Activated CD4-positive, alpha-beta T cell treated with anti-CD3 and anti-CD28 coated beads, Interleukin-10, Interleukin-2, amounts not matched to agents 100 ng/mL and 50 ng/mL, durations not matched to agents 16 hours and 8 hours (primary cell): ENCODE measurements at regions not wholly inside any gene's neighbourhood (a gene's known extent, or its start where the extent isn't known, plus 50 kb on each side); places are given as distances from the start of the nearest gene placed in this dataset.

Experiments
- DNase-seq: peaks from one replicate; pipeline ENCODE4 v3.0.0-alpha.2; 2020

GRCh38 chr15:35320158-35320780 lies 225.7 kb downstream of the DPH6 start:
- no peak for DNase-seq

GRCh38 chr15:35319354-35319753 lies 226.6 kb downstream of the DPH6 start:
- no peak for DNase-seq

GRCh38 chr15:35317217-35317616 lies 228.7 kb downstream of the DPH6 start:
- no peak for DNase-seq

- no peak for DNase-seq
Measured at GRCh38 chr15:35312344-35312743, 227.2 kb upstream of the NANOGP8 start.

- no peak for DNase-seq
Measured at GRCh38 chr15:35311615-35312014, 226.5 kb upstream of the NANOGP8 start.

GRCh38 chr15:35309886-35310285 lies 224.8 kb upstream of the NANOGP8 start:
- no peak for DNase-seq

GRCh38 chr15:35308802-35309201 lies 223.7 kb upstream of the NANOGP8 start:
- DNase-seq: no peak

- no peak for DNase-seq
Measured at GRCh38 chr15:35307676-35308075, 222.6 kb upstream of the NANOGP8 start.

- no peak for DNase-seq
Measured at GRCh38 chr15:35307026-35307425, 221.9 kb upstream of the NANOGP8 start.

- DNase-seq: no peak
Measured at GRCh38 chr15:35306361-35306981, 221.4 kb upstream of the NANOGP8 start.

GRCh38 chr15:35305946-35306345 lies 220.9 kb upstream of the NANOGP8 start:
- DNase-seq: no peak

GRCh38 chr15:35305031-35305550 lies 220.0 kb upstream of the NANOGP8 start:
- DNase-seq: no peak

- DNase-seq: no peak
Measured at GRCh38 chr15:35304389-35304788, 219.3 kb upstream of the NANOGP8 start.

- no peak for DNase-seq
Measured at GRCh38 chr15:35302334-35302733, 217.2 kb upstream of the NANOGP8 start.

- no peak for DNase-seq
Measured at GRCh38 chr15:35301088-35301487, 216.0 kb upstream of the NANOGP8 start.

GRCh38 chr15:35299059-35299735 lies 214.1 kb upstream of the NANOGP8 start:
- DNase-seq: no peak

GRCh38 chr15:35298509-35298908 lies 213.4 kb upstream of the NANOGP8 start:
- DNase-seq: no peak

GRCh38 chr15:35293353-35294130 lies 208.4 kb upstream of the NANOGP8 start:
- no peak for DNase-seq

GRCh38 chr15:35290301-35290721 lies 205.2 kb upstream of the NANOGP8 start:
- DNase-seq: no peak

GRCh38 chr15:35289024-35289617 lies 204.0 kb upstream of the NANOGP8 start:
- peak; percentile 40 for DNase-seq

GRCh38 chr15:35288580-35288979 lies 203.5 kb upstream of the NANOGP8 start:
- DNase-seq: no peak

- no peak for DNase-seq
Measured at GRCh38 chr15:35286721-35287120, 201.6 kb upstream of the NANOGP8 start.

- no peak for DNase-seq
Measured at GRCh38 chr15:35282965-35283496, 197.9 kb upstream of the NANOGP8 start.
